ENCODE measurements at regions not wholly inside any gene's neighbourhood (a gene's known extent, or its start where the extent isn't known, plus 50 kb on each side); places are given as distances from the start of the nearest gene placed in this dataset.

- H3K27me3 ChIP-seq (ENCODE audit: insufficient read depth, low read length) = no peaks in the 10 kb centered on the region
- Mint-ChIP-seq H3K27me3 (peaks cover 6 to 25% of the 10 kb centered on the region in 2 donors), H3K4me1 (no peaks in the 10 kb centered on the region), H3K27ac (peak overlapping the region in 1 of 7 donors; percentile 43), H3K36me3 (no peaks in the 10 kb centered on the region), H3K4me3 (no peak overlapping the region), H3K9me3 (peaks cover 0 to 7% (median 3%) of the 10 kb centered on the region in 8 donors)
- no peaks in the 10 kb centered on the region for H3K9me3 ChIP-seq (ENCODE audit: control insufficient read depth in 1 of 2, low read length in 2 of 2)
- intact Hi-C loops (cut with micrococcal nuclease) = no loop called here
- H3K36me3 ChIP-seq (ENCODE audit: insufficient read depth, low read length) = no peaks in the 10 kb centered on the region
- H3K4me1 ChIP-seq (ENCODE audit: insufficient read depth, low read length) = no peaks in the 10 kb centered on the region
- DNase-seq = no peak
- no peak overlapping the region for H3K27ac ChIP-seq (ENCODE audit: low read depth, low read length)
- ChIA-PET POLR2A (ENCODE audit: partially characterized antibody) (no interaction called here), CTCF (ENCODE audit: partially characterized antibody) (no interaction called here)
- H3K4me3 ChIP-seq (ENCODE audit: low read length in 2 of 2) = no peak overlapping the region
Observed at GRCh38 chr22:22395245-22395644, 113.3 kb downstream of the ZNF280B start.

GRCh38 chr22:22396741-22397291 lies 111.7 kb downstream of the ZNF280B start:
- DNase-seq = no peak
- Histone ChIP-seq H3K4me3 (ENCODE audit: low read length in 2 of 2) (no peak overlapping the region), H3K27me3 (ENCODE audit: insufficient read depth, low read length) (no peaks in the 10 kb centered on the region), H3K36me3 (ENCODE audit: insufficient read depth, low read length) (no peaks in the 10 kb centered on the region), H3K9me3 (ENCODE audit: control insufficient read depth in 1 of 2, low read length in 2 of 2) (no peaks in the 10 kb centered on the region), H3K4me1 (ENCODE audit: insufficient read depth, low read length) (no peaks in the 10 kb centered on the region), H3K27ac (ENCODE audit: low read depth, low read length) (no peak overlapping the region)
- Mint-ChIP-seq H3K27me3 (peaks cover 7 to 17% of the 10 kb centered on the region in 2 donors), H3K9me3 (peaks cover 0 to 7% (median 3%) of the 10 kb centered on the region in 8 donors), H3K36me3 (no peaks in the 10 kb centered on the region), H3K27ac (no peak overlapping the region), H3K4me3 (no peak overlapping the region), H3K4me1 (no peaks in the 10 kb centered on the region)
- CTCF ChIA-PET (ENCODE audit: partially characterized antibody) = no interaction called here
- POLR2A ChIA-PET (ENCODE audit: partially characterized antibody) = no interaction called here
- intact Hi-C loops (cut with micrococcal nuclease) = no loop called here

- no peak overlapping the region for H3K27ac ChIP-seq (ENCODE audit: low read depth, low read length)
- no peaks in the 10 kb centered on the region for H3K4me1 ChIP-seq (ENCODE audit: insufficient read depth, low read length)
- H3K36me3 ChIP-seq (ENCODE audit: insufficient read depth, low read length) = no peaks in the 10 kb centered on the region
- Mint-ChIP-seq H3K27ac (no peak overlapping the region), H3K4me3 (no peak overlapping the region), H3K9me3 (peaks cover 0 to 6% (median 2%) of the 10 kb centered on the region in 8 donors), H3K36me3 (no peaks in the 10 kb centered on the region), H3K4me1 (no peaks in the 10 kb centered on the region), H3K27me3 (peaks cover 4 to 15% of the 10 kb centered on the region in 2 donors)
- no peak overlapping the region for H3K4me3 ChIP-seq (ENCODE audit: low read length in 2 of 2)
- H3K9me3 ChIP-seq (ENCODE audit: control insufficient read depth in 1 of 2, low read length in 2 of 2) = no peaks in the 10 kb centered on the region
- DNase-seq = no peak
- intact Hi-C loops (cut with micrococcal nuclease) = no loop called here
- POLR2A ChIA-PET (ENCODE audit: partially characterized antibody) = no interaction called here
- no peaks in the 10 kb centered on the region for H3K27me3 ChIP-seq (ENCODE audit: insufficient read depth, low read length)
- CTCF ChIA-PET (ENCODE audit: partially characterized antibody) = no interaction called here
Observed at GRCh38 chr22:22397292-22397870, 111.2 kb downstream of the ZNF280B start.

GRCh38 chr22:22397875-22398524 lies 110.5 kb downstream of the ZNF280B start:
- no peak for DNase-seq
- H3K4me3 Mint-ChIP-seq = no peak overlapping the region
- ChIA-PET POLR2A (ENCODE audit: partially characterized antibody) (no interaction called here), CTCF (ENCODE audit: partially characterized antibody) (no interaction called here)
- H3K36me3 ChIP-seq (ENCODE audit: insufficient read depth, low read length) = no peaks in the 10 kb centered on the region
- H3K9me3 Mint-ChIP-seq = peaks cover 0 to 2% (median 0%) of the 10 kb centered on the region in 8 donors
- no peak overlapping the region for H3K4me3 ChIP-seq (ENCODE audit: low read length in 2 of 2)
- intact Hi-C loops (cut with micrococcal nuclease) = no loop called here
- no peak overlapping the region for H3K27ac Mint-ChIP-seq
- no peak overlapping the region for H3K27ac ChIP-seq (ENCODE audit: low read depth, low read length)
- H3K27me3 Mint-ChIP-seq = peaks cover 2 to 10% of the 10 kb centered on the region in 2 donors
- H3K36me3 Mint-ChIP-seq = no peaks in the 10 kb centered on the region
- no peaks in the 10 kb centered on the region for H3K9me3 ChIP-seq (ENCODE audit: control insufficient read depth in 1 of 2, low read length in 2 of 2)
- no peaks in the 10 kb centered on the region for H3K27me3 ChIP-seq (ENCODE audit: insufficient read depth, low read length)
- H3K4me1 ChIP-seq (ENCODE audit: insufficient read depth, low read length) = no peaks in the 10 kb centered on the region
- no peaks in the 10 kb centered on the region for H3K4me1 Mint-ChIP-seq

GRCh38 chr22:22398530-22399327 lies 109.8 kb downstream of the ZNF280B start:
- peaks cover 0 to 2% (median 0%) of the 10 kb centered on the region in 8 donors for H3K9me3 Mint-ChIP-seq
- Histone ChIP-seq H3K9me3 (ENCODE audit: control insufficient read depth in 1 of 2, low read length in 2 of 2) (no peaks in the 10 kb centered on the region), H3K27me3 (ENCODE audit: insufficient read depth, low read length) (no peaks in the 10 kb centered on the region), H3K4me3 (ENCODE audit: low read length in 2 of 2) (no peak overlapping the region), H3K36me3 (ENCODE audit: insufficient read depth, low read length) (no peaks in the 10 kb centered on the region), H3K4me1 (ENCODE audit: insufficient read depth, low read length) (no peaks in the 10 kb centered on the region), H3K27ac (ENCODE audit: low read depth, low read length) (no peak overlapping the region)
- CTCF ChIA-PET (ENCODE audit: partially characterized antibody) = no interaction called here
- H3K27ac Mint-ChIP-seq = no peak overlapping the region
- no peak for DNase-seq
- no peaks in the 10 kb centered on the region for H3K36me3 Mint-ChIP-seq
- POLR2A ChIA-PET (ENCODE audit: partially characterized antibody) = no interaction called here
- H3K27me3 Mint-ChIP-seq = peaks cover 2 to 10% of the 10 kb centered on the region in 2 donors
- no peak overlapping the region for H3K4me3 Mint-ChIP-seq
- no peaks in the 10 kb centered on the region for H3K4me1 Mint-ChIP-seq
- intact Hi-C loops (cut with micrococcal nuclease) = no loop called here

- Mint-ChIP-seq H3K4me1 (no peaks in the 10 kb centered on the region), H3K9me3 (no peaks in the 10 kb centered on the region), H3K27me3 (peaks cover 2 to 10% of the 10 kb centered on the region in 2 donors), H3K27ac (no peak overlapping the region), H3K36me3 (no peaks in the 10 kb centered on the region), H3K4me3 (no peak overlapping the region)
- no peaks in the 10 kb centered on the region for H3K36me3 ChIP-seq (ENCODE audit: insufficient read depth, low read length)
- no peak overlapping the region for H3K27ac ChIP-seq (ENCODE audit: low read depth, low read length)
- H3K27me3 ChIP-seq (ENCODE audit: insufficient read depth, low read length) = no peaks in the 10 kb centered on the region
- H3K9me3 ChIP-seq (ENCODE audit: control insufficient read depth in 1 of 2, low read length in 2 of 2) = no peaks in the 10 kb centered on the region
- intact Hi-C loops (cut with micrococcal nuclease) = no loop called here
- no peaks in the 10 kb centered on the region for H3K4me1 ChIP-seq (ENCODE audit: insufficient read depth, low read length)
- CTCF ChIA-PET (ENCODE audit: partially characterized antibody) = no interaction called here
- DNase-seq = no peak
- POLR2A ChIA-PET (ENCODE audit: partially characterized antibody) = no interaction called here
- H3K4me3 ChIP-seq (ENCODE audit: low read length in 2 of 2) = no peak overlapping the region
Observed at GRCh38 chr22:22400099-22400498, 108.4 kb downstream of the ZNF280B start.

- no peaks in the 10 kb centered on the region for H3K4me1 ChIP-seq (ENCODE audit: insufficient read depth, low read length)
- POLR2A ChIA-PET (ENCODE audit: partially characterized antibody) = no interaction called here
- no peak for DNase-seq
- no peak overlapping the region for H3K27ac ChIP-seq (ENCODE audit: low read depth, low read length)
- intact Hi-C loops (cut with micrococcal nuclease) = no loop called here
- no peak overlapping the region for H3K4me3 Mint-ChIP-seq
- H3K4me1 Mint-ChIP-seq = no peaks in the 10 kb centered on the region
- H3K4me3 ChIP-seq (ENCODE audit: low read length in 2 of 2) = no peak overlapping the region
- no peaks in the 10 kb centered on the region for H3K9me3 ChIP-seq (ENCODE audit: control insufficient read depth in 1 of 2, low read length in 2 of 2)
- CTCF ChIA-PET (ENCODE audit: partially characterized antibody) = no interaction called here
- H3K27me3 ChIP-seq (ENCODE audit: insufficient read depth, low read length) = no peaks in the 10 kb centered on the region
- no peaks in the 10 kb centered on the region for H3K36me3 ChIP-seq (ENCODE audit: insufficient read depth, low read length)
- peaks cover 2 to 8% of the 10 kb centered on the region in 2 donors for H3K27me3 Mint-ChIP-seq
- H3K36me3 Mint-ChIP-seq = no peaks in the 10 kb centered on the region
- no peaks in the 10 kb centered on the region for H3K9me3 Mint-ChIP-seq
- H3K27ac Mint-ChIP-seq = peak overlapping the region in 1 of 7 donors; percentile 45
Observed at GRCh38 chr22:22400964-22401363, 107.6 kb downstream of the ZNF280B start.

Data from CD4-positive, alpha-beta memory T cell (primary cell).